HepG2 (cell line): ENCODE measurements at regions not wholly inside any gene's neighbourhood (a gene's known extent, or its start where the extent isn't known, plus 50 kb on each side); places are given as distances from the start of the nearest gene placed in this dataset.

Experiments
- ATAC-seq: fragments of 200-7000 bp; cut with Tn5 transposase; 3 replicates; pipeline ENCODE4 v1.9.1; 2020; ENCODE audit warnings: mild to moderate bottlenecking, moderate library complexity
- BruUV-seq: library from RNA; stranded (reverse); fragments of 400-500 nt; replicated peaks from 2 replicates; lab custom pipeline; 2021; lab: Mats Ljungman, UMichigan
- CTCF ChIA-PET: fragments of 300-600 bp; formaldehyde crosslinking; extraction: SDS; loops from one replicate; lab custom pipeline; 2021; ENCODE audit warnings: low total read pairs, inconsistent platforms, low intra/inter-chr PET ratio; lab: Yijun Ruan, JAX
- POLR2A ChIA-PET: fragments of 350-600 bp; sonication (Branson Sonifier 250); formaldehyde crosslinking; loops from one replicate; lab custom pipeline; 2020; ENCODE audit warnings: antibody characterized with exemption, inconsistent platforms; lab: Yijun Ruan, JAX
- DNase-seq: peaks from one replicate; pipeline ENCODE4 v3.0.0-alpha.2; 2015; ENCODE audit warnings: low spot score
- FAIRE-seq: peaks from 3 replicates; lab custom pipeline; 2011; peaks lifted over from hg19 to GRCh38; lab: Jason Lieb, UNC
- H2AFZ ChIP-seq: one replicate; pipeline ENCODE4 v1.6.1; 2011; ENCODE audit warnings: low read length, inconsistent platforms
- H3K27ac ChIP-seq: fragments of 300-600 bp; 3 replicates; pipeline ENCODE4 v1.8.0; 2011; ENCODE audit warnings: mixed run types, mild to moderate bottlenecking, mixed read lengths, low read length, inconsistent platforms; ENCODE audit not compliant: insufficient read depth; ENCODE audit errors: extremely low read length
- H3K27me3 ChIP-seq, 2 experiments: fragments of 200-600 bp in 1 of 2; 2 replicates in 1 of 2; 3 replicates in 1 of 2; pipeline versions ENCODE4 v1.6.0 to v1.8.0; 2011; ENCODE audit warnings: low read length in 2 of 2, mild to moderate bottlenecking in 2 of 2, moderate library complexity in 2 of 2, inconsistent platforms in 1 of 2; ENCODE audit not compliant: insufficient read depth in 2 of 2, control insufficient read depth in 1 of 2
- H3K36me3 ChIP-seq, 2 experiments: fragments of 200-600 bp in 1 of 2; replicated peaks in 1 of 2; 2 replicates in 1 of 2; 3 replicates in 1 of 2; pipeline versions ENCODE4 v1.5.1 to v1.8.0; 2011; ENCODE audit warnings: low read length in 2 of 2, inconsistent platforms in 1 of 2; ENCODE audit not compliant: insufficient read depth in 2 of 2, control insufficient read depth in 1 of 2
- H3K4me1 ChIP-seq: 2 replicates; pipeline ENCODE4 v1.5.1; 2012; ENCODE audit warnings: low read length, inconsistent platforms; ENCODE audit not compliant: insufficient read depth
- H3K4me2 ChIP-seq: 2 replicates; pipeline ENCODE4 v1.6.0; 2011; ENCODE audit warnings: low read depth, low read length, inconsistent platforms
- H3K4me3 ChIP-seq, 3 experiments: fragments of 200-600 bp in 1 of 3; sonication (generic), shearing (Covaris generic) in 1 of 3; replicated peaks in 1 of 3; 2 replicates each; pipeline ENCODE4 v1.5.1; 2011 to 2016; ENCODE audit warnings: low read length in 3 of 3, inconsistent platforms in 2 of 3, low read depth in 2 of 3, mild to moderate bottlenecking in 2 of 3, control low read depth in 1 of 3, mixed read lengths in 1 of 3; ENCODE audit not compliant: insufficient read depth in 1 of 3
- H3K79me2 ChIP-seq: one replicate; pipeline ENCODE4 v1.6.1; 2011; ENCODE audit warnings: low read length, inconsistent platforms; ENCODE audit not compliant: insufficient read depth
- H3K9ac ChIP-seq: 2 replicates; pipeline ENCODE4 v1.6.0; 2011; ENCODE audit warnings: mild to moderate bottlenecking, low read depth, low read length, inconsistent platforms; ENCODE audit not compliant: insufficient read depth
- H3K9me3 ChIP-seq: 2 replicates; pipeline ENCODE4 v1.5.1; 2012; ENCODE audit warnings: mild to moderate bottlenecking, low read length
- H4K20me1 ChIP-seq: 2 replicates; pipeline ENCODE4 v1.6.0; 2011; ENCODE audit warnings: inconsistent platforms, mild to moderate bottlenecking, low read length, moderate library complexity; ENCODE audit not compliant: insufficient read depth
- BRD4 ChIP-seq: sonication (generic); formaldehyde crosslinking; IDR thresholded peaks from 2 replicates; pipeline ENCODE4 v1.4.0; 2020; ENCODE audit warnings: missing genetic modification reagents
- CTCF ChIP-seq: sonication (generic); formaldehyde crosslinking; IDR thresholded peaks from 2 replicates; pipeline ENCODE4 v1.5.0; 2020; ENCODE audit warnings: mild to moderate bottlenecking, missing genetic modification reagents, moderate library complexity
- DPF2 ChIP-seq: sonication (generic); formaldehyde crosslinking; IDR thresholded peaks from 2 replicates; pipeline ENCODE4 v1.4.0; 2020; ENCODE audit warnings: mild to moderate bottlenecking, low read depth, missing genetic modification reagents, borderline replicate concordance
- EED ChIP-seq: sonication (generic); formaldehyde crosslinking; IDR thresholded peaks from 2 replicates; pipeline ENCODE4 v1.5.0; 2020; ENCODE audit warnings: mild to moderate bottlenecking, missing genetic modification reagents
- KAT2B ChIP-seq: fragments of 150-350 bp; IDR thresholded peaks from 2 replicates; pipeline ENCODE4 v1.6.1; 2014; ENCODE audit warnings: low read depth, low read length, borderline replicate concordance
- PCBP2 ChIP-seq: fragments of 200-400 bp; formaldehyde crosslinking; optimal IDR thresholded peaks from 2 replicates; pipeline ENCODE3; 2018; ENCODE audit warnings: low read length, low read depth; ENCODE audit not compliant: poor library complexity, severe bottlenecking
- RBM39 ChIP-seq: fragments of 200-400 bp; formaldehyde crosslinking; IDR thresholded peaks from one replicate; pipeline ENCODE4 v1.6.1; 2018; ENCODE audit warnings: antibody characterized with exemption, mild to moderate bottlenecking, low read depth, low read length; ENCODE audit not compliant: poor library complexity, severe bottlenecking
- SAP130 ChIP-seq: IDR thresholded peaks from 2 replicates; pipeline ENCODE4 v1.6.1; 2016; ENCODE audit warnings: low read depth
- SETDB1 ChIP-seq: sonication (generic); formaldehyde crosslinking; IDR thresholded peaks from 2 replicates; pipeline ENCODE4 v1.5.1; 2020; ENCODE audit warnings: missing genetic modification reagents, mild to moderate bottlenecking, borderline replicate concordance
- SP140L ChIP-seq: sonication (generic); formaldehyde crosslinking; IDR thresholded peaks from 2 replicates; pipeline ENCODE4 v1.4.0; 2020; ENCODE audit warnings: missing genetic modification reagents, borderline replicate concordance
- TERF1 ChIP-seq: sonication (generic); formaldehyde crosslinking; IDR thresholded peaks from 2 replicates; pipeline ENCODE4 v1.8.0; 2022; ENCODE audit warnings: mild to moderate bottlenecking, missing genetic modification reagents, moderate library complexity
- ZBTB10 ChIP-seq: sonication (generic); formaldehyde crosslinking; IDR thresholded peaks from 2 replicates; pipeline ENCODE4 v1.4.0; 2020; ENCODE audit warnings: missing genetic modification reagents, borderline replicate concordance
- ZFP41 ChIP-seq: sonication (generic); formaldehyde crosslinking; IDR thresholded peaks from 2 replicates; pipeline ENCODE4 v1.4.0; 2020; ENCODE audit warnings: mild to moderate bottlenecking, missing genetic modification reagents, borderline replicate concordance
- ZNF224 ChIP-seq: sonication (generic); formaldehyde crosslinking; IDR thresholded peaks from 2 replicates; pipeline ENCODE4 v1.5.0; 2020; ENCODE audit warnings: mild to moderate bottlenecking, missing genetic modification reagents
- WGBS: methylation state at CpG from one replicate; pipeline ENCODE4 v1.1.6; 2017; ENCODE audit warnings: low lambda C conversion rate; 5-methylcytosine and 5-hydroxymethylcytosine counted together
- in situ Hi-C: cut with HindIII; loops from 2 replicates; pipeline ENCODE4 v1.10.0; 2017; ENCODE audit warnings: low pct_unique_long_range_greater_than_20kb; ENCODE audit not compliant: extremely low pct_ligation_motif_present
- intact Hi-C: fragments of 100-400 bp; cut with micrococcal nuclease; formaldehyde crosslinking; loops from one replicate; pipeline ENCODE4 v1.10.0; 2022; ENCODE audit not compliant: unreplicated experiment
- TF ChIP-seq, protein P1 (sequence below): sonication (generic); formaldehyde crosslinking; IDR thresholded peaks from 2 replicates; pipeline ENCODE4 v1.5.1; 2020; ENCODE audit warnings: mild to moderate bottlenecking, missing genetic modification reagents, moderate library complexity
- TF ChIP-seq, protein P2 (sequence below): sonication (generic); formaldehyde crosslinking; IDR thresholded peaks from 2 replicates; pipeline ENCODE4 v1.4.0; 2020; ENCODE audit warnings: mild to moderate bottlenecking, missing genetic modification reagents

DNA sequence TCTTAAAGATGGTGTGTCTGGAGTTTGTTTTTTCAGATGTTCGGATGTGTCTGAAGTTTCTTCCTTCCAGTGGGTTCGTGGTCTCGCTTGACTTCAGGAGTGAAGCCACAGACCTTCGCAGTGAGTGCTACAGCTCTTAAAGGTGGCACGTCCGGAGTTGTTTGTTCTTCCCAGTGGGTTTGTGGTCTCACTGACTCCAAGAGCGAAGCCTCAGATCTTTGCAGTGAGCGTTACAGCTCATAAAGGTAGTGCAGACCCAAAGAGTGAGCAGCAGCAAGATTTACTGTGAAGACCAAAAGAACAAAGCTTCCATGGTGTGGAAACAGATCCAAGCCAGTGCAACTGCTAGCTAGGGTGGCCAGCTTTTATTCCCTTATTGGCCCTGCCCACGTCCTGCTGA lies 1430.4 kb upstream of the B3GALT2 start (continued):
- TF ChIP-seq EED (no peak), KAT2B (no peak), ZFP41 (CRISPR knock-in tag) (no peak), ZBTB10 (no peak), SP140L (CRISPR knock-in tag) (no peak)
- TF ChIP-seq, protein P1, sequence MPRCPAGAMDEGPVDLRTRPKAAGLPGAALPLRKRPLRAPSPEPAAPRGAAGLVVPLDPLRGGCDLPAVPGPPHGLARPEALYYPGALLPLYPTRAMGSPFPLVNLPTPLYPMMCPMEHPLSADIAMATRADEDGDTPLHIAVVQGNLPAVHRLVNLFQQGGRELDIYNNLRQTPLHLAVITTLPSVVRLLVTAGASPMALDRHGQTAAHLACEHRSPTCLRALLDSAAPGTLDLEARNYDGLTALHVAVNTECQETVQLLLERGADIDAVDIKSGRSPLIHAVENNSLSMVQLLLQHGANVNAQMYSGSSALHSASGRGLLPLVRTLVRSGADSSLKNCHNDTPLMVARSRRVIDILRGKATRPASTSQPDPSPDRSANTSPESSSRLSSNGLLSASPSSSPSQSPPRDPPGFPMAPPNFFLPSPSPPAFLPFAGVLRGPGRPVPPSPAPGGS (CRISPR knock-in tag): no peak

GRCh38 chr1:194602184-194602583 lies 1415.8 kb upstream of the B3GALT2 start:
- CTCF ChIA-PET: no interaction called here
- intact Hi-C loops: no loop called here
- FAIRE-seq: no peak
- TF ChIP-seq CTCF (CRISPR knock-in tag) (no peak), SAP130 (CRISPR knock-in tag) (no peak), BRD4 (CRISPR knock-in tag) (no peak), TERF1 (CRISPR knock-in tag) (no peak), RBM39 (no peak), ZNF224 (CRISPR knock-in tag) (no peak), PCBP2 (no peak), DPF2 (no peak), SETDB1 (CRISPR knock-in tag) (no peak)
- TF ChIP-seq, protein P2, sequence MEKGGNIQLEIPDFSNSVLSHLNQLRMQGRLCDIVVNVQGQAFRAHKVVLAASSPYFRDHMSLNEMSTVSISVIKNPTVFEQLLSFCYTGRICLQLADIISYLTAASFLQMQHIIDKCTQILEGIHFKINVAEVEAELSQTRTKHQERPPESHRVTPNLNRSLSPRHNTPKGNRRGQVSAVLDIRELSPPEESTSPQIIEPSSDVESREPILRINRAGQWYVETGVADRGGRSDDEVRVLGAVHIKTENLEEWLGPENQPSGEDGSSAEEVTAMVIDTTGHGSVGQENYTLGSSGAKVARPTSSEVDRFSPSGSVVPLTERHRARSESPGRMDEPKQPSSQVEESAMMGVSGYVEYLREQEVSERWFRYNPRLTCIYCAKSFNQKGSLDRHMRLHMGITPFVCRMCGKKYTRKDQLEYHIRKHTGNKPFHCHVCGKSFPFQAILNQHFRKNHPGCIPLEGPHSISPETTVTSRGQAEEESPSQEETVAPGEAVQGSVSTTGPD (CRISPR knock-in tag): no peak

More at GRCh38 chr1:194602184-194602583, 1415.8 kb upstream of the B3GALT2 start:
- no peaks in the 10 kb centered on the region for H3K36me3 ChIP-seq
- ATAC-seq (no peak), DNase-seq (no peak)
- in situ Hi-C loops: no loop called here
- H3K27ac ChIP-seq: no peak overlapping the region
- no peaks in the 10 kb centered on the region for H3K4me1 ChIP-seq
- no peaks in the 10 kb centered on the region for H4K20me1 ChIP-seq
- 2% methylated on average over 1 of the region's 1 CpG for WGBS
- POLR2A ChIA-PET: no interaction called here
- no peak overlapping the region for H3K4me2 ChIP-seq
- H3K4me3 ChIP-seq: no peak overlapping the region
- H3K79me2 ChIP-seq: no peaks in the 10 kb centered on the region
- BruUV-seq: no TSS peak
- H3K9ac ChIP-seq: no peak overlapping the region
- no peaks in the 10 kb centered on the region for H3K27me3 ChIP-seq
- H3K9me3 ChIP-seq: no peaks in the 10 kb centered on the region
- H2AFZ ChIP-seq: no peak overlapping the region
